GM19035 (cell line): ENCODE measurements at regions not wholly inside any gene's neighbourhood (a gene's known extent, or its start where the extent isn't known, plus 50 kb on each side); places are given as distances from the start of the nearest gene placed in this dataset.
"Not testable (repeated sequence)": the region's sequence is repeated elsewhere in the genome, so short reads cannot be mapped to it uniquely, and the experiment has no call there.

Experiments
- ATAC-seq: cut with Tn5 transposase; IDR thresholded peaks from one replicate; pipeline ENCODE4 v1.9.1; 2021; ENCODE audit not compliant: unreplicated experiment

DNA sequence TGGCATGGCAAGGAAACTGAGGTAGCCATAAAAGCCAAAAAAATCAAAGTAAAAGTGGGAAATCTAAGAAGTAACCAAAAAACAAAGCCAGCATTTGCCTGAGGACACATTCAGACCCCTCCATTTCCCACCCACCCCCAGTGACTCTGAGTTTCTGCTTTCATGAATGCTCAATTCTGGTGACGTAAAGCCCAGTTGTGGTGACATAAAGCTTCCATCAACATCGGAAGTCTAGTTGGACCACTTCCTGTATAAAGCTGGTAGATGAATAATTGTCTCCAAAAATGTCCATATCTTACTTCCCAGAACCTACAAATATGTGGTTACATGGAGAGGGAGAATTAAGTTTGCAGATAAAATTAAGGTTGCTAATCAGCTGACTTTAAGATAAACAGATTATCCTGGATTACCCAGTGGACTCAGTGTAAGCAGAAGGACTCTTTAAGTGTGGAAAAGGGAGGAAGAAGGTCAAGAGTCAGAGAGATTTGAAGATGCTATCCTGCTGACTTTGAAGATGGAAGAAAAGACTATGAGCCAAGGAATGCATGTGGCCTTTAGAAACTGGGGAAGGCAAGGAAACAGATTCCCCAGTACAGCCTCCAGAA, 62.0 kb upstream of the ST3GAL6 start:
- ATAC-seq, result no peak

DNA sequence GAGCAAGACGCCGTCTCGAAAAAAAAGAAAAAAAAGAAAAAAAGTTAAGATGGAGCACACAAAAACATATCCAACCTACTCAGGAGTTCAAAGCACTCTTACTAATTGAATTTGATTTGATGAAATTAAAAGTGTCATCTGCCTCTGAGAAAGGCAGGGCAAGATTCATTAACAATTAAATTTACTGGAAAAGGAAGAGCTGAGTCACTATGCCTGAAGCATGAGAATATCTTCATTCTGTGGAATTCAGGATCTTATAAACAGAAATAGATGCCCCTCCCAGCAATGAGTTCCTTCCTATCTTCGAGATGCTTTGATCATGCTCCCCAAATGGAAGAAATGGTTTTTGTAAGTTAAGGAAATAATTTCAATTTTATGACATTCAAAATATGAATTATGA, 61.0 kb upstream of the ST3GAL6 start:
- ATAC-seq, result no peak

DNA sequence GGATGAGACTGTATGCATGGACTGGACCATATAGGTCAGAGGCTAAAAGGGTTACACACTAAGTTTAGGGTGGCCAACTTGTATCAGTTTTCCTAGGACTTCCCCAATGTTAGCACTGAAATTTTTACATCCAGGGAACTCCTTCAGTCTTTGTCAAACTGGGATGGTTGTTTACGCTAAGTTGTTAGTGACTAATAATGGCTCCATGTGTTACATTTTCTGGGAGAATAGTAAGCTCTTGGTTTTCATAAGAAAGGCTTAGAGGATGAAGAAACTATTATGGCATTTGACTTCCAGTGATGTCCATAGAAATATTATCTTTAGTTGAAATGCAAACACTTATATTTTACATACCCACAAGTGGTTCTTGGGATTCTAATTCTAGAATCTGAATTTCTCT, 57.9 kb upstream of the ST3GAL6 start:
- no peak for ATAC-seq

DNA sequence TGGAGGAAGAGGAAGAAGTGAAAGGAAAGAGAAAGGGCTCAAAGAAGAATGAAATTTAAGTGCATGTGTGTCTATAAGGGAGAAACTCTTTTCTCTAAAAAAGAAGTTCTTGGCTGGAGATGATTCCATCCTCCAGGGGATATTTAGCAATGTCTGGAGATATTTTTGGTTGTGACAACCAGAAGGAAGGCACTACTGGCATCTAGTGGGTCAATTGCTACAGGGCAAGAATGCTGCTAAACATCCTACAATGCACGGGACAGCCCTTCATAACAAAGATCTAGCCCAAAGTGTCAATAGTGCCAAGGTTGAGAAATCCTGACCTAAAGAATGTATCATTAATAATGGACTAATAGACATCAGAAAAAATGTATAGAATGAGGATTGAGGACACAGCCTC, 57.4 kb upstream of the ST3GAL6 start:
- no peak for ATAC-seq

DNA sequence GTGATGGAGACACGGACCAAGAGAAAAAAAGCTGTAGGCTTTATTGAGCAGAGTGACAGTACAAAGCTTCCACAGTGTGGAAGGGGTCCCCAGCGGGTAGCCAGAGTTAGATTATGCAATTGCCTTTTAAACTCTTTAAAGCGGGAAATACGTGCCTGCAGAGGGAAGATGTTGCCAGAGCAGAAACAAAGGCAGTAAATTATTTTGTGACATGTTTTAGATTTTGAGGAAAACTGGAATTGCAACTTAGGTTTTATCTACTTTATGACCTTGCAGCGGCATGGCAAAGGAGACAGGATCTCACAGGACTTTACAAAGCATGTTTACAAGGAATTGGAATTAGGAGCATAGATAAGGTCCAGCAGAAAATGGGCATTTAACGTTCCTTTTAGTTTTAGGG, 54.5 kb upstream of the ST3GAL6 start:
- not testable (repeated sequence) for ATAC-seq

DNA sequence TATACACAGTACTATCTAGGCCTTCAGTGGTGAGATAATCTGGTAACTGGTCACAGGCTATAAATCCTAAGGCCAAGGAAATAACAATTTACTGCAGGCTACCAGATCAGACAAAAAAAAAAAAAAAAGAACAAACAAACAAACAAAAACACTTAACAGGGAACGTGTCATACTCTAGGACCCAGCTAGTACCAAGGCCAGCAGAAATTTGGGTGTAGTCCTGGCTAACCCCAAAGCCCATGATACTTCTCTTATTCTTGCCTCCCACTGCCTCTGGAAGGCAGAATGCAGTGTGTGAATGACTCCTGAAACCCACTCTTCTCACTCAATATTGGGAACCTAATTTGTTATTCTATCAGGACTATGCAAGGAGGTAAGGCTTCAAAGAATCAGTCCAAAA, 53.7 kb upstream of the ST3GAL6 start:
- no peak for ATAC-seq

DNA sequence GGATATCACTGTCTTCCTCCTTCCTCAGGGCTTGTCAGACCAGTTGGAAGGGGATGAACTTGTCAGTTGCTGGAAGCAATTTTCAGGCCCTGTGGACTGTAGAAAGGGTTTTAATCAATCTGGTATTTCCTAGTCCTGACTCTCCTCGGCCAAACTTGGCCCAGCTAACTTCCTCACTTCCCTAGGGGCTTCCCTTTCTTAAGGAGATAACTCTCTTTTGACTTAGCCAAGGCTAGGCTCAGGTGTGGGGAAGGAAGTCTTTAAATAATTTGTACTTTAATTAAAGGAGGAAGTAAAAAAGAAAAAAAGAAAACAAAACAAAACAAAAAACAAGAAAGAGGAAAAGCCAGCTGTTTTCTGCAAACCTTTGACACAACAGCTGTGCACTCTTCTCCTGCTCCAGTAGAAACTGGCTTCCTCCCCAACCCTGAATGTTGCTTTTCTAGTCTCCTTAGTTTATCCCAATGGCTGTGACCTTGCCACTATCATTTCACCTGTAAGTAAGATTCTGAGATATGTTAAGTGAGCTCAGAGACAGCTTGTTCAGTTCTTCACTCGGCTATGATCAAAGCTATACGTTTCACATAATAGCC, 53.0 kb upstream of the ST3GAL6 start:
- no peak for ATAC-seq

DNA sequence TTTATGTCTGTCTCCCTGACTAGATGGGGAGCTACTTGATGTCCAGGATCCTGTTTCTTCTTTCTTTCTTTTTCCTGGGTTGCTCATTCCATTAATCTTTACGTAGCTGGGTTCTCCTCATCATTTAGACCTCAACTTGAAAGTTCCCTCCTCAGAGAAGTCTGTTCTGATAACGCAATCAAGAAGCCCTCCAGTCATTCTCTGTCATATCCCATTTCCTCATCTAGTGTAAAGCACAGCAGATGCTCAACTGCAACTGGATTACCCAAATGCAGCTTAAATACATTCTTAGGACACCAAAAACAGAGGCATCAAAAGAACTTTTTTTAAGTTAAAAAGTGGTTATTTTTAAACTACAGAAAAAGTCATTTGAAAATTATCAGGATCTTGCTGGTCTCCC, 51.7 kb upstream of the ST3GAL6 start:
- no peak for ATAC-seq

DNA sequence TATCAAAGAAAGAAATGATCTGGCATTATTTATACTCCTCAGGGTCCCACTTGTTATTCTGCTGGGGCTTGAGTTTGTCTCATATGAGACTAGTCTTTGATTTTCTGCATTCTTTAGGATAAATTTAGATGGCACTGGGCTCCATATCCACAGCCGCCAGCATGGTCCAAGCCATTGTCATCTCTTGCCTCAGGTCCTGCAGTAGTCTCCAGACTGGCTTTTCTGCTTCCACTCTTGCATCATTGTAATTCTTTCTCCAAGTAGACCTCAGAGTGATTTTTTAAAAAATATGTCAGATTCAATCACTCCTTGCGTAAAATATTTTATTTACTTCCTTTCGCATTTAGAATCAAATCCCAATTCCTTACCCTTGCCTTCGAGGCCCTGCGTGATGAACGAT, 50.4 kb upstream of the ST3GAL6 start:
- ATAC-seq, result no peak

DNA sequence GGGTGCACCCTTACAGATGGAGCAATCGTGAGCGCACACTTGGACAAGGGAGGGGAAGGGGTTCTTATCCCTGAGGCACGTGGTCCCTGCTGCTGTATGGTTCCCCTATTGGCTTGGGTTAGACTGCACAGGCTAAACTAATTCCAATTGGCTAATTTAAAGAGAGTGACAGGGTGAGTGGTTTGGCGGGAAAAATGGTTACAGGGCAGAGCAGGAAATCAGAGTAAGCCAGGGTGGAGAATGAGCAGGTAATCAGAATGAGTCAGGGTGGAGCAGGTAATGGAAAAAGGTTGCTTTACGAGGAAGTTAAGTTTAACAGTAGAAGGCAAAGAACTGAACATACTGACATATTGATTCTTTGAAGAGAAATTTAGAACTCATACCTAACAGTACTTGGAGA, 49.8 kb upstream of the ST3GAL6 start:
- not testable (repeated sequence) for ATAC-seq
